ENCODE measurements at regions not wholly inside any gene's neighbourhood (a gene's known extent, or its start where the extent isn't known, plus 50 kb on each side); places are given as distances from the start of the nearest gene placed in this dataset.

DNA sequence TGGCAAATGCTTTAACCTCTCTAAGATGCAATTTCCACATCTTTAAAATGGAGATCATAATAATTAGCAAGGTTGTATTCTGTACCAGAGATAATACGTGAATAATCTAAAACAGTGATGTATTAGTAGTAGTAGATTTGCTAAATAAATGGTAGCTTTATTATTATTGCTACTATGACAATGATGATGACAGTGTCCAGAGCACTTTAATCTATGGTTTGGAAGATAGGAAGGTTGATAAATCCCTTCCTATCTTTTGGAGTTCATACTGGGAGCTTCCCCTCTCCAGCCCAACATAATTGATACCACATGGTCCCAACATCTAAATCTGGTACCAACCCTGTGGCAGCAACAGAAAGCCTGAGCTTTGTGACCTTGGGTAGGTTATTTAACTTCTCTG, 267.8 kb downstream of the FAT3 start:
- Mint-ChIP-seq H3K4me1 (no peaks in the 10 kb centered on the region), H3K27ac (no peak overlapping the region), H3K4me3 (no peak overlapping the region), H3K27me3 (no peaks in the 10 kb centered on the region), H3K36me3 (no peaks in the 10 kb centered on the region), H3K9me3 (peaks cover 0 to 17% (median 0%) of the 10 kb centered on the region in 11 donors)
- H3K4me3 ChIP-seq (ENCODE audit: low read length) = no peak overlapping the region
- DNase-seq = no peak
- no peaks in the 10 kb centered on the region for H3K4me1 ChIP-seq (ENCODE audit: control insufficient read depth in 2 of 2, insufficient read depth in 2 of 2, low read length in 2 of 2)
- H3K27ac ChIP-seq (ENCODE audit: low read depth, low read length) = no peak overlapping the region
- POLR2A ChIA-PET = no interaction called here
- H3K27me3 ChIP-seq (ENCODE audit: control insufficient read depth in 2 of 2, insufficient read depth in 2 of 2, low read length in 2 of 2) = no peaks in the 10 kb centered on the region
- no peak for ATAC-seq
- intact Hi-C loops (cut with micrococcal nuclease) = loop anchor here in 1 of 2 donors (10.0 kb wide), 1 partner anchor 82 kb away; no protein-coding TSS in a partner anchor
- no peaks in the 10 kb centered on the region for H3K36me3 ChIP-seq (ENCODE audit: control insufficient read depth in 2 of 3, insufficient read depth in 3 of 3, low read length in 3 of 3)
- no peaks in the 10 kb centered on the region for H3K9me3 ChIP-seq (ENCODE audit: control insufficient read depth in 2 of 3, low read length in 3 of 3)
- CTCF ChIA-PET = no interaction called here

DNA sequence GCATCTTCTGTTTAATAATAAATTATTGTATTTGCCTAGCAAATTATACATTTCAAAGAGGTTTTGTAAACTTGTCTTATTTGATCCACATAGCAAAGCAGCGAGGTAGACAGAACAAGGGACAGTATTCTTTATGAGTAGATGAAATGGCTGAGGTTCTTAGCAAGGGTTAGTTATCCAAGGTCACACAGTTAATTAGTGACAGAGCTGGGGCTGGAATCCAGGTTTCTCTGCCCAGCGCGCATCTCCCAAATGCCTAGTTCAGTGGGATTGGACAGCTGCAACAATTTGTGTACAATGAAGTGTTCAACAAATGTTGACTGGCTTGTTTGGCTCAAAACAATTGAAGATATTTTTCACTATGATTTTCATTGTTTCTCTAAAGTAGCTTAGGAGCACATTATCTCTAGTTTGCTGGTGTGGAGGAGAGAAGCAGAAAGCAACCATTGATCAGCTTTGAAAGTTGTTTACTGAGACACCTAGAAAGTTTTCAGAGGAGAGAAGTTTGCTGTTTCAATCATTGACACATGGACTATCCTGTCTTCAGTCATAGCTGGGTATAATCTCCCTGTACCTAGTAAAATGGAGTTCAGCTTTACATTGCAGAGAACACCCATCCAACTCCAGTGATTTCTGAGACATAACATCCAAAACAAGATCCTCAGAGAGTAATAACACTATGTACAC, 270.6 kb downstream of the FAT3 start:
- Histone ChIP-seq H3K9me3 (ENCODE audit: control insufficient read depth in 2 of 3, low read length in 3 of 3) (no peaks in the 10 kb centered on the region), H3K36me3 (ENCODE audit: control insufficient read depth in 2 of 3, insufficient read depth in 3 of 3, low read length in 3 of 3) (no peaks in the 10 kb centered on the region), H3K27ac (ENCODE audit: low read depth, low read length) (no peak overlapping the region), H3K27me3 (ENCODE audit: control insufficient read depth in 2 of 2, insufficient read depth in 2 of 2, low read length in 2 of 2) (no peaks in the 10 kb centered on the region), H3K4me3 (ENCODE audit: low read length) (no peak overlapping the region), H3K4me1 (ENCODE audit: control insufficient read depth in 2 of 2, insufficient read depth in 2 of 2, low read length in 2 of 2) (no peaks in the 10 kb centered on the region)
- Mint-ChIP-seq H3K27ac (no peak overlapping the region), H3K36me3 (no peaks in the 10 kb centered on the region), H3K9me3 (peaks cover 0 to 17% (median 0%) of the 10 kb centered on the region in 11 donors), H3K4me1 (no peaks in the 10 kb centered on the region), H3K4me3 (no peak overlapping the region), H3K27me3 (no peaks in the 10 kb centered on the region)
- ATAC-seq (no peak), DNase-seq (no peak)
- intact Hi-C loops (cut with micrococcal nuclease) = loop anchor here in 1 of 2 donors (10.0 kb wide), 1 partner anchor 80 kb away; no protein-coding TSS in a partner anchor
- POLR2A ChIA-PET = no interaction called here
- CTCF ChIA-PET = interaction anchor here (0.6 kb wide), 1 partner anchor 152 kb away, joined by 3 read pairs; no protein-coding TSS in a partner anchor

DNA sequence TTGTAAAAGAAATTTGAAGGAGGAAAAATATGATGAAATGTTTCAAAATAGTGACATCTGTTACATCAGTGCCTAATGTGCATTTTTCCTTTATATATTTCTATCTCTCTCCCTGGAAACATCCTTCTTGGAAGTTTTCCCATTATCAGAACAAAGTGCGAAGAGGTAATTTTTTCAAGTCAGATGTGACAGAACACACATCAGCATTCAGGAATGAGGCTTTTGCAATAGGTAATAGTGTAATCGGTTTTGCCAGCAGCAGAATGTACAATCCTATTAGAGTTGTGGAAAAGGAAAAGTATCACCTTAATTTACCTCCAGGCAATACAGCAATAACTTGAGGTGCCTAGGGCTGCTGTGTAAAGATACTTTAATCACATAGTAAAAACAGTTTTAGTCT, 275.8 kb downstream of the FAT3 start:
- Mint-ChIP-seq H3K27ac (no peak overlapping the region), H3K27me3 (no peaks in the 10 kb centered on the region), H3K4me1 (no peaks in the 10 kb centered on the region), H3K4me3 (no peak overlapping the region), H3K9me3 (peaks cover 0 to 3% (median 0%) of the 10 kb centered on the region in 11 donors), H3K36me3 (no peaks in the 10 kb centered on the region)
- CTCF ChIA-PET = no interaction called here
- intact Hi-C loops (cut with micrococcal nuclease) = no loop called here
- H3K4me3 ChIP-seq (ENCODE audit: low read length) = no peak overlapping the region
- no peak overlapping the region for H3K27ac ChIP-seq (ENCODE audit: low read depth, low read length)
- no peaks in the 10 kb centered on the region for H3K36me3 ChIP-seq (ENCODE audit: control insufficient read depth in 2 of 3, insufficient read depth in 3 of 3, low read length in 3 of 3)
- ATAC-seq (no peak), DNase-seq (no peak)
- no peaks in the 10 kb centered on the region for H3K9me3 ChIP-seq (ENCODE audit: control insufficient read depth in 2 of 3, low read length in 3 of 3)
- no peaks in the 10 kb centered on the region for H3K4me1 ChIP-seq (ENCODE audit: control insufficient read depth in 2 of 2, insufficient read depth in 2 of 2, low read length in 2 of 2)
- POLR2A ChIA-PET = no interaction called here
- no peaks in the 10 kb centered on the region for H3K27me3 ChIP-seq (ENCODE audit: control insufficient read depth in 2 of 2, insufficient read depth in 2 of 2, low read length in 2 of 2)

DNA sequence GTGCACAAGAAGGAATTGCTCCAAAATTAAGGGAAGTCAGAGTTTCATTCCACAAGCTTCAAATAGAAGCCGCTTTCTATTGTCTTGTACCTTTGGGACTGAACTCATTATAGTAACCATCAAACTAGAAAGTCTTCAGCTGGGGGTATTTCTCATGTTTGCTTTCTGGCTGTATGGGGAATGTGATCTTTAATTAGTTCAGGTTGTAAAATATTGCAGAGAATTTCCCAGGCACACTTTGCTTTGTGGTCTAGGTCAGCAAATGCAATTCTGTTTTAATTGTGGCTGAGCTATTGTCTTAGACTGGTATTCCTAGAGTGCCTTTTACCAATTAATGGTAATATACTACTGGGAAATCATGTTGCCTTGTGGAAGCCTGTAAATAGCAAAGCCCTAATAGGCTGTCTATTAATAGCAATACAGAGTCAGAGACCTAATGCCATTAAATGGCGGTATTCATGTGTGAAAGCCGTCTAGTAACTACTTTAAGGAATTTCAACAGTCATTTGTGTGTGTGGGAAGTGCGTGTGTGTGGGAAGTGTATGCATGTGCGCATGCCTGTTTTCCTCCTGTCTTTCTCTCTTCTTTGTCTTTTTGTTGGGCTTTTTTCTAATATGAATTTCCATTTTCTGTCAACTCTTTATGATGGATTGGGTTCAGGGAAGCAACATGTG, 276.6 kb downstream of the FAT3 start:
- Mint-ChIP-seq H3K27ac (no peak overlapping the region), H3K36me3 (no peaks in the 10 kb centered on the region), H3K27me3 (no peaks in the 10 kb centered on the region), H3K9me3 (peaks cover 0 to 3% (median 0%) of the 10 kb centered on the region in 11 donors), H3K4me1 (no peaks in the 10 kb centered on the region), H3K4me3 (no peak overlapping the region)
- Histone ChIP-seq H3K27me3 (ENCODE audit: control insufficient read depth in 2 of 2, insufficient read depth in 2 of 2, low read length in 2 of 2) (no peaks in the 10 kb centered on the region), H3K9me3 (ENCODE audit: control insufficient read depth in 2 of 3, low read length in 3 of 3) (no peaks in the 10 kb centered on the region), H3K4me1 (ENCODE audit: control insufficient read depth in 2 of 2, insufficient read depth in 2 of 2, low read length in 2 of 2) (no peaks in the 10 kb centered on the region), H3K36me3 (ENCODE audit: control insufficient read depth in 2 of 3, insufficient read depth in 3 of 3, low read length in 3 of 3) (no peaks in the 10 kb centered on the region), H3K4me3 (ENCODE audit: low read length) (no peak overlapping the region), H3K27ac (ENCODE audit: low read depth, low read length) (no peak overlapping the region)
- ChIA-PET CTCF (no interaction called here), POLR2A (no interaction called here)
- ATAC-seq = no peak
- intact Hi-C loops (cut with micrococcal nuclease) = no loop called here
- DNase-seq = no peak

DNA sequence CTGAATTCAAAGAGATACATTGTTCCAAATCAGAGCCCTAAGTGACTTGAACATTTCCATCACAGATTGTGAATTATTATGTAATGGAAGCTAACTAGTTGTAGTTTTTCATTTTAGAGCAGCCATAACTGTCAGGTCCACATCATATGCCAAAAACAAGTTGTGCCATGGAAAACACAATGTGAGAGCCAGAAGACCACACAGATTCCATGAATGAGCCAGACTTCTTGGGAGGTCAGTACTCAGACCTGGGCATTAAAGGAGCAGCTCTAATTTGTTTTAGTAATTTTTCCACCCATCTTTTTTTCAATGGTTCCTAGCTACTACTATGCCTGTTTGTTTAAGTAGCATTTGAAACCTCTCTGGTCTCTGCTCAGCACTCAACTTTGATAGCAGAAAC, 279.4 kb downstream of the FAT3 start:
- H3K36me3 Mint-ChIP-seq = no peaks in the 10 kb centered on the region
- H3K27ac Mint-ChIP-seq = no peak overlapping the region
- no peaks in the 10 kb centered on the region for H3K27me3 Mint-ChIP-seq
- H3K4me3 Mint-ChIP-seq = no peak overlapping the region
- ATAC-seq = no peak
- Histone ChIP-seq H3K4me3 (ENCODE audit: low read length) (no peak overlapping the region), H3K4me1 (ENCODE audit: control insufficient read depth in 2 of 2, insufficient read depth in 2 of 2, low read length in 2 of 2) (no peaks in the 10 kb centered on the region), H3K27me3 (ENCODE audit: control insufficient read depth in 2 of 2, insufficient read depth in 2 of 2, low read length in 2 of 2) (no peaks in the 10 kb centered on the region), H3K9me3 (ENCODE audit: control insufficient read depth in 2 of 3, low read length in 3 of 3) (no peaks in the 10 kb centered on the region), H3K27ac (ENCODE audit: low read depth, low read length) (no peak overlapping the region), H3K36me3 (ENCODE audit: control insufficient read depth in 2 of 3, insufficient read depth in 3 of 3, low read length in 3 of 3) (no peaks in the 10 kb centered on the region)
- DNase-seq = no peak
- H3K4me1 Mint-ChIP-seq = no peaks in the 10 kb centered on the region
- peaks cover 0 to 3% (median 0%) of the 10 kb centered on the region in 11 donors for H3K9me3 Mint-ChIP-seq
- ChIA-PET CTCF (interaction anchor here (0.6 kb wide), 1 partner anchor 954 kb away, joined by 3 read pairs; no protein-coding TSS in a partner anchor), POLR2A (no interaction called here)
- intact Hi-C loops (cut with micrococcal nuclease) = no loop called here

DNA sequence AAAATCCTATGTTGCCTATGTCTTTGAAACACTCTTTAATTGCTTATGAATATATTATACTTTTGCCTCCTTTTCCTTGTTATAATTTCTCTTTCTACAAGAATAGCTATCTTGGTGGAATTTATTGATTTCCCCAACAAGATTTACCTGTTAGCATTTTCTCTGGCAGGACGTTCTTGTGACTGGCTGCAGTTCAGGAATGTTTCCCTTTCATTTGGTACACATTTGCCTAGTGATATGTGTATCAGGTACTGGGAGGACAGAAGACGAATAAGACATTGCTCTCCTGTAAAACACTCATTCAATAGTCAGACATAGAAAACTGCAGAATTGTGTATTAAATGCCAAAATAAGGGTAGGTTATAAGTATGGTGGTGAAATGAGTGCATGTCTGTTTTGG, 279.9 kb downstream of the FAT3 start:
- Mint-ChIP-seq H3K9me3 (peaks cover 0 to 3% (median 0%) of the 10 kb centered on the region in 11 donors), H3K4me3 (no peak overlapping the region), H3K36me3 (no peaks in the 10 kb centered on the region), H3K27ac (no peak overlapping the region), H3K27me3 (no peaks in the 10 kb centered on the region), H3K4me1 (no peaks in the 10 kb centered on the region)
- Histone ChIP-seq H3K36me3 (ENCODE audit: control insufficient read depth in 2 of 3, insufficient read depth in 3 of 3, low read length in 3 of 3) (no peaks in the 10 kb centered on the region), H3K9me3 (ENCODE audit: control insufficient read depth in 2 of 3, low read length in 3 of 3) (no peaks in the 10 kb centered on the region), H3K27me3 (ENCODE audit: control insufficient read depth in 2 of 2, insufficient read depth in 2 of 2, low read length in 2 of 2) (no peaks in the 10 kb centered on the region), H3K27ac (ENCODE audit: low read depth, low read length) (no peak overlapping the region), H3K4me3 (ENCODE audit: low read length) (no peak overlapping the region), H3K4me1 (ENCODE audit: control insufficient read depth in 2 of 2, insufficient read depth in 2 of 2, low read length in 2 of 2) (no peaks in the 10 kb centered on the region)
- no peak for ATAC-seq
- intact Hi-C loops (cut with micrococcal nuclease) = no loop called here
- ChIA-PET CTCF (no interaction called here), POLR2A (no interaction called here)
- DNase-seq = no peak

DNA sequence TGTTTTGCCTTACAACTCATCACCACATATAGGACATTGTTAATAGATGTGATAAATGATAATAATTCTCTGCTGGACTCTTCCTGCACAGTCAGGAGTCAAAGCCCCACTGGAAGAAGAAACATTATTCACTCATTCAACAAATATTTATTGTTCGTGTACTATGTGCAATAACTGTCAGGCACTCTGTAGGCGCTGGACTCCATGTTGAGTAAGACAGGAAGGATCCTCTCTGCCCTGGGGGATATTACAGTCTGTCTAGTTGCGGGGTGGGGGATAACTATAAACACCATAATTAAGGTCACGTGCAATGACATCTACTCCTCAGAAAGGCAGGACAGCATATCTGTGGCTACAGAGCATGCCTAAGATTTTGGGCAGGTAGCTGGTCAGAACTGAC, 281.1 kb downstream of the FAT3 start:
- no peak overlapping the region for H3K4me3 Mint-ChIP-seq
- Histone ChIP-seq H3K9me3 (ENCODE audit: control insufficient read depth in 2 of 3, low read length in 3 of 3) (no peaks in the 10 kb centered on the region), H3K36me3 (ENCODE audit: control insufficient read depth in 2 of 3, insufficient read depth in 3 of 3, low read length in 3 of 3) (no peaks in the 10 kb centered on the region), H3K4me1 (ENCODE audit: control insufficient read depth in 2 of 2, insufficient read depth in 2 of 2, low read length in 2 of 2) (no peaks in the 10 kb centered on the region), H3K27me3 (ENCODE audit: control insufficient read depth in 2 of 2, insufficient read depth in 2 of 2, low read length in 2 of 2) (no peaks in the 10 kb centered on the region), H3K4me3 (ENCODE audit: low read length) (no peak overlapping the region), H3K27ac (ENCODE audit: low read depth, low read length) (no peak overlapping the region)
- H3K9me3 Mint-ChIP-seq = peaks cover 0 to 3% (median 0%) of the 10 kb centered on the region in 11 donors
- ATAC-seq (no peak), DNase-seq (no peak)
- POLR2A ChIA-PET = no interaction called here
- H3K36me3 Mint-ChIP-seq = no peaks in the 10 kb centered on the region
- CTCF ChIA-PET = no interaction called here
- H3K4me1 Mint-ChIP-seq = no peaks in the 10 kb centered on the region
- no peaks in the 10 kb centered on the region for H3K27me3 Mint-ChIP-seq
- intact Hi-C loops (cut with micrococcal nuclease) = no loop called here
- H3K27ac Mint-ChIP-seq = no peak overlapping the region

Data from naive thymus-derived CD4-positive, alpha-beta T cell (primary cell).